KMS-11 (cell line): ENCODE measurements at regions not wholly inside any gene's neighbourhood (a gene's known extent, or its start where the extent isn't known, plus 50 kb on each side); places are given as distances from the start of the nearest gene placed in this dataset.
"Not testable (repeated sequence)": the region's sequence is repeated elsewhere in the genome, so short reads cannot be mapped to it uniquely, and the experiment has no call there.

Experiments used
- H2AFZ ChIP-seq: fragments of 200-600 bp; sonication (generic); 2 replicates; pipeline ENCODE4 v1.6.1; 2016; ENCODE audit warnings: antibody characterized with exemption, mixed run types, low read depth
- H3K27ac ChIP-seq: fragments of 200-600 bp; sonication (generic); 2 replicates; pipeline ENCODE4 v1.6.1; 2016; ENCODE audit warnings: mild to moderate bottlenecking, mixed run types
- H3K27me3 ChIP-seq: fragments of 200-600 bp; sonication (generic); 2 replicates; pipeline ENCODE4 v1.6.1; 2017; ENCODE audit warnings: mild to moderate bottlenecking, low read depth, mixed run types, moderate library complexity; ENCODE audit not compliant: insufficient read depth
- H3K36me3 ChIP-seq: fragments of 200-600 bp; sonication (generic); 2 replicates; pipeline ENCODE4 v1.6.1; 2017; ENCODE audit warnings: mild to moderate bottlenecking, mixed run types; ENCODE audit not compliant: insufficient read depth
- H3K4me1 ChIP-seq: fragments of 200-600 bp; sonication (generic); 2 replicates; pipeline ENCODE4 v1.6.1; 2016; ENCODE audit warnings: mild to moderate bottlenecking, low read depth, mixed run types; ENCODE audit not compliant: poor library complexity, severe bottlenecking
- H3K4me2 ChIP-seq: fragments of 200-600 bp; sonication (generic); 2 replicates; pipeline ENCODE4 v1.7.0; 2016; ENCODE audit warnings: mild to moderate bottlenecking, mixed run types
- H3K4me3 ChIP-seq: fragments of 200-600 bp; sonication (generic); IDR thresholded peaks from 2 replicates; pipeline ENCODE4 v1.6.1; 2017; ENCODE audit warnings: low read depth, low read length, mixed read lengths; ENCODE audit not compliant: insufficient read depth
- H3K79me2 ChIP-seq: fragments of 200-600 bp; sonication (generic); 2 replicates; pipeline ENCODE4 v1.6.1; 2016; ENCODE audit warnings: low read depth, mixed run types; ENCODE audit not compliant: insufficient read depth
- H3K9ac ChIP-seq: fragments of 200-600 bp; sonication (generic); 2 replicates; pipeline ENCODE4 v1.6.1; 2016; ENCODE audit warnings: mild to moderate bottlenecking, mixed run types
- H4K20me1 ChIP-seq: fragments of 200-600 bp; sonication (generic); 2 replicates; pipeline ENCODE4 v1.6.1; 2016; ENCODE audit warnings: mild to moderate bottlenecking, mixed run types; ENCODE audit not compliant: insufficient read depth
- TF ChIP-seq, protein P1 (sequence below): fragments of 200-600 bp; sonication (generic); conservative IDR thresholded peaks from 2 replicates; pipeline ENCODE4 v1.6.1; 2017; ENCODE audit warnings: low read depth, mild to moderate bottlenecking, antibody characterized with exemption, low read length, moderate library complexity, mixed read lengths

DNA sequence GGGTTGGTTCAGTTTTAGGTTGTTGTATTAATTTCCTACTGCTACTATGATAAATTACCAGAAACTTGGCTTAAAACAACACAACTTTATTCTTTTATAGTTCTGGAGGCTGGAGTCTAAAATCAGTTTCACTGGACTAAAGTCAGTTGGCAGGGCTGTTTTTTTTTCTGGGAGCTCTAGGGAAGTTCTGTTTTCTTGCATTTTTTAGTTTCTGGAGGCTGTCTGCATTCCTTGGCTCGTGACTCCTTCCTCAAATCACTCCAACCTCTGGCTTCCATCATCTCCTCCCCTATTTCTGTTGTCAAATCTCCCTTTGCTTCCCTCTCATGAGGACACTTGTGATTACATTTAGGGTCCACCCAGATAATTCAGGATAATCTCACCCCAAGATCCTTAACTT is 51.3 kb upstream of the SUB1 start:
- H3K4me3 ChIP-seq, result no peak overlapping the region
- peaks cover 46% of the 10 kb centered on the region for H3K79me2 ChIP-seq
- H3K27ac ChIP-seq, result peak overlapping the region; percentile 37
- no peaks in the 10 kb centered on the region for H3K27me3 ChIP-seq
- no peak overlapping the region for H3K9ac ChIP-seq
- H4K20me1 ChIP-seq, result no peaks in the 10 kb centered on the region
- no peak overlapping the region for H2AFZ ChIP-seq
- peaks cover 91% of the 10 kb centered on the region for H3K4me1 ChIP-seq
- TF ChIP-seq, protein P1, sequence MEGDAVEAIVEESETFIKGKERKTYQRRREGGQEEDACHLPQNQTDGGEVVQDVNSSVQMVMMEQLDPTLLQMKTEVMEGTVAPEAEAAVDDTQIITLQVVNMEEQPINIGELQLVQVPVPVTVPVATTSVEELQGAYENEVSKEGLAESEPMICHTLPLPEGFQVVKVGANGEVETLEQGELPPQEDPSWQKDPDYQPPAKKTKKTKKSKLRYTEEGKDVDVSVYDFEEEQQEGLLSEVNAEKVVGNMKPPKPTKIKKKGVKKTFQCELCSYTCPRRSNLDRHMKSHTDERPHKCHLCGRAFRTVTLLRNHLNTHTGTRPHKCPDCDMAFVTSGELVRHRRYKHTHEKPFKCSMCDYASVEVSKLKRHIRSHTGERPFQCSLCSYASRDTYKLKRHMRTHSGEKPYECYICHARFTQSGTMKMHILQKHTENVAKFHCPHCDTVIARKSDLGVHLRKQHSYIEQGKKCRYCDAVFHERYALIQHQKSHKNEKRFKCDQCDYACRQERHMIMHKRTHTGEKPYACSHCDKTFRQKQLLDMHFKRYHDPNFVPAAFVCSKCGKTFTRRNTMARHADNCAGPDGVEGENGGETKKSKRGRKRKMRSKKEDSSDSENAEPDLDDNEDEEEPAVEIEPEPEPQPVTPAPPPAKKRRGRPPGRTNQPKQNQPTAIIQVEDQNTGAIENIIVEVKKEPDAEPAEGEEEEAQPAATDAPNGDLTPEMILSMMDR, result no peak
- H3K36me3 ChIP-seq, result no peaks in the 10 kb centered on the region; the same call in 1 of the 2 replicates
- H3K4me2 ChIP-seq, result peak overlapping the region; percentile 96

DNA sequence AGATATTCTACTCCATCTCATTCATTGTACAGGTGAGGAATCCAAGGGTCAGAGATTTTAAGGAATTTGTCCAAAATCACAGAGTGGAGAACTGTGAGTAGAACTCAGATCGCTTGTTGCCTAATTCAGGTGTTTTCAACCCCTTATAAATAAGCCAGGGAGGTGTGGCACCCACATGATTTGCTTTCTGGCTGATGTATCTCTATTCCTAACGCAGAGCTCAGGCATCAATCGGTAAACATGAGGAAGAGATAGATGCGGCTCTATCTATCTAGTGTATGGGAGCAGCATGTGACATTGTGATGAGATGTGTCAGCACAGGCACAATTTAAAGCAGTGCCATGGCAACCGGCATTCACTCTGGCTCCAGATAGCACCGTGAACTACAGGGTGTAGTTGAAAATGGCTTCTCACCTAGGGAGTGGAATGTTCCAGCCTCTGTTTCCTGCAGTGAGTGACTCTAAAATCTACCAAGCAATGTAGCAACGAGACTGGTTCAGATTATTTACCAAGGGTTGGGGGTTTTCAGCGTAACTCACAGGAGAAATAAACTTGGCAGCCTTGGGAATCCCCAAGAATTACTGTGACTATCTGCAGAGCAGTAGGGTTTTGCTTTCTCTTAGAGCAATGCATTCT is 53.4 kb upstream of the SUB1 start:
- H3K4me1 ChIP-seq, result peaks cover 76% of the 10 kb centered on the region
- peak overlapping the region; percentile 96 for H3K4me2 ChIP-seq
- H4K20me1 ChIP-seq, result no peaks in the 10 kb centered on the region
- no peak overlapping the region for H3K4me3 ChIP-seq
- no peaks in the 10 kb centered on the region; the same call in 1 of the 2 replicates for H3K36me3 ChIP-seq
- peak overlapping the region; percentile 56 for H3K9ac ChIP-seq
- peak overlapping the region; percentile 92 for H3K27ac ChIP-seq
- no peaks in the 10 kb centered on the region for H3K27me3 ChIP-seq
- H2AFZ ChIP-seq, result peak overlapping the region; percentile 49
- TF ChIP-seq, protein P1, result no peak
- peaks cover 36% of the 10 kb centered on the region for H3K79me2 ChIP-seq

DNA sequence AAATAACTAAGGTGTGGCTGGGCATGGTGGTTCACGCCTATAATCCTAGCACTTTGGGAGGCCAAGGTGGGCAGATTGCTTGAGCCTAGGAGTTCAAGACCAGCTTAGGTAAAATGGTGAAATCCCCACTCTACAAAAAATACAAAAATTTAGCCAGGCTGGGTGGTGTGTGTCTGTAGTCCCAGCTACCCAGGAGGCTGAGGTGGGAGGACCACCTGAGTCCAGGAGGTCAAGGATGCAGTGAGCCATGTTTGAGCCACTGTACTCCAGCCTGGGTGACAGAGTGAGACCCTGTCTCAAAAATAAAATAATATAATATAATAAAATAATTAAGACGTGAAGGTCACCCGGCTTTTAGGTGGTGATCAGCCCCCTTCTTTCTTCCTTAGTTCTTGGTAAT is 58.0 kb upstream of the SUB1 start:
- not testable (repeated sequence) for H3K4me2 ChIP-seq, H2AFZ ChIP-seq, H3K36me3 ChIP-seq, H3K27ac ChIP-seq, H3K27me3 ChIP-seq, H3K9ac ChIP-seq, H4K20me1 ChIP-seq, H3K4me3 ChIP-seq, H3K79me2 ChIP-seq
- H3K4me1 ChIP-seq, result peaks cover 29% of the 10 kb centered on the region

DNA sequence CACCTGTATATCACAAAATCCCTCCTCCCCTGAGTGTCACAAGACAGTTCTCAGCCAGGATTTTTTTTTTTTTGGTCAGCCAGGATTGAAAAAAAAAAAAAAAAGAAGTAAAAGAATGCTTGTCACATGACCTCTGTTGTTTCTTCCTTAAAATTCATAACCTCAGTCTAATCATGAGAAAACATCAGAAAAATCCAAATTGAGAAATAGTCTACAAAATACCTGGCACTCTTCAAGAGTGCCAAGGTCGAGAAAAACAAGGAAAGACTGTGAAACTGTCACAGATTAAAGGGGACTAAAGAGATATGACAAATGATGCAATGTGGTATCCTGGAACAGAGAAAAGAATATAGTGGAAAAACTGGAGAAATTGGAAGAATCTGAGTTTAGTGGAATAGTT is 58.5 kb upstream of the SUB1 start:
- Histone ChIP-seq H3K4me3 (no peak overlapping the region), H3K9ac (no peak overlapping the region), H3K4me1 (peaks cover 29% of the 10 kb centered on the region), H3K4me2 (no peak overlapping the region), H3K36me3 (no peaks in the 10 kb centered on the region), H3K27ac (no peak overlapping the region), H4K20me1 (no peaks in the 10 kb centered on the region), H2AFZ (no peak overlapping the region), H3K27me3 (no peaks in the 10 kb centered on the region), H3K79me2 (no peaks in the 10 kb centered on the region)
- TF ChIP-seq, protein P1, result no peak

DNA sequence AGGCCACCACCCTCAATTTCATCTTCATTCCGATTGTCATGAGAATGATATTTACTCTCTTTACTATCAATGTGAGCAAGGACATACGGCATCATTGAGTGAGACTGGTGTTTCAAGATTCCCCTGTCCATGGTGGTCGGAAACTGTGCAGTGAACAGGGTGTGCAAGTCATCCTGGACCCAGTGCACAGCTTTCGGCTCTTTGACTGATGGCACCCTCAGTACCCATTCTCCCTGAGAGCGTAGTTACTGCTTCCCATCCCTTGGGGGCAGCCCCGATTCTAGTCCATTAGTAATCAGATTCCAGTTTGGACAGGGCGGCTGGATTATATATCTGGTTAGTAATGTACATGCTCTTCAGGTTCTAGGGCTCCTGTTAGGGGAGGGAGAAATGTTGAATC is 61.7 kb upstream of the SUB1 start:
- H3K36me3 ChIP-seq, result no peaks in the 10 kb centered on the region
- no peak overlapping the region for H3K9ac ChIP-seq
- no peaks in the 10 kb centered on the region for H3K79me2 ChIP-seq
- no peaks in the 10 kb centered on the region for H4K20me1 ChIP-seq
- H2AFZ ChIP-seq, result no peak overlapping the region
- H3K27ac ChIP-seq, result no peak overlapping the region
- H3K27me3 ChIP-seq, result no peaks in the 10 kb centered on the region
- H3K4me1 ChIP-seq, result peaks cover 1% of the 10 kb centered on the region
- H3K4me2 ChIP-seq, result no peak overlapping the region
- TF ChIP-seq, protein P1, result no peak
- no peak overlapping the region for H3K4me3 ChIP-seq
